Endothelial cell of umbilical vein (primary cell): ENCODE measurements at regions not wholly inside any gene's neighbourhood (a gene's known extent, or its start where the extent isn't known, plus 50 kb on each side); places are given as distances from the start of the nearest gene placed in this dataset.

ENCODE experiments used
- BruUV-seq: library from RNA; stranded (reverse); fragments of 400-500 nt; replicated peaks from 2 replicates; lab custom pipeline; 2021; lab: Mats Ljungman, UMichigan
- CTCF ChIA-PET: fragments of 300-600, 350-600 bp; sonication (Branson Sonifier 250); formaldehyde crosslinking; loops from one replicate; lab custom pipeline; 2021; ENCODE audit warnings: antibody characterized with exemption, inconsistent platforms; lab: Charles Lee
- POLR2A ChIA-PET: fragments of 300-600, 350-600 bp; sonication (Branson Sonifier 250); formaldehyde crosslinking; loops from one replicate; lab custom pipeline; 2021; ENCODE audit warnings: antibody characterized with exemption, inconsistent platforms; lab: Charles Lee
- DNase-seq: peaks from one replicate; pipeline ENCODE4 v3.0.0-alpha.2; 2011; ENCODE audit warnings: low read depth, low spot score
- FAIRE-seq: peaks from 2 replicates; lab custom pipeline; 2011; peaks lifted over from hg19 to GRCh38; lab: Jason Lieb, UNC
- H2AFZ ChIP-seq: 2 replicates; pipeline ENCODE4 v1.6.0; 2012; ENCODE audit warnings: low read depth, low read length, control low read depth, inconsistent platforms
- H3K27ac ChIP-seq: 2 replicates; pipeline ENCODE4 v1.5.1; 2011; ENCODE audit warnings: low read depth, mild to moderate bottlenecking, control low read depth, low read length, moderate library complexity; ENCODE audit not compliant: insufficient read depth
- H3K27me3 ChIP-seq, 2 experiments: 2 replicates each; pipeline versions ENCODE4 v1.6.0 to v1.6.1; 2011; ENCODE audit warnings: low read length in 2 of 2, mixed read lengths in 1 of 2; ENCODE audit not compliant: control insufficient read depth in 2 of 2, insufficient read depth in 2 of 2
- H3K36me3 ChIP-seq, 2 experiments: 2 replicates in 1 of 2; 3 replicates in 1 of 2; pipeline ENCODE4 v1.5.1; 2011; ENCODE audit warnings: low read length in 2 of 2, mild to moderate bottlenecking in 1 of 2, moderate library complexity in 1 of 2; ENCODE audit not compliant: control insufficient read depth in 2 of 2, insufficient read depth in 2 of 2; ENCODE audit errors: extremely low read depth in 1 of 2
- H3K4me1 ChIP-seq: 3 replicates; pipeline ENCODE4 v1.5.1; 2011; ENCODE audit warnings: mild to moderate bottlenecking, low read length; ENCODE audit not compliant: control insufficient read depth, insufficient read depth; ENCODE audit errors: extremely low read depth
- H3K4me2 ChIP-seq: 2 replicates; pipeline ENCODE4 v1.6.1; 2011; ENCODE audit warnings: low read length, control low read depth, mixed read lengths; ENCODE audit not compliant: insufficient read depth
- H3K4me3 ChIP-seq, 3 experiments: fragments of 200-600 bp in 1 of 3; sonication (generic), shearing (Covaris generic) in 1 of 3; replicated peaks in 1 of 3; 2 replicates each; pipeline ENCODE4 v1.5.1; 2011 to 2016; ENCODE audit warnings: control low read depth in 3 of 3, low read length in 3 of 3, mild to moderate bottlenecking in 2 of 3, inconsistent platforms in 1 of 3, low read depth in 1 of 3, moderate library complexity in 1 of 3; ENCODE audit not compliant: insufficient read depth in 1 of 3
- H3K79me2 ChIP-seq: 2 replicates; pipeline ENCODE4 v1.6.0; 2012; ENCODE audit warnings: low read length, inconsistent platforms; ENCODE audit not compliant: control insufficient read depth, insufficient read depth
- H3K9ac ChIP-seq: replicated peaks from 2 replicates; pipeline ENCODE3; 2011; ENCODE audit warnings: low read length, control low read depth; ENCODE audit not compliant: insufficient read depth; ENCODE audit errors: extremely low read depth
- H3K9me1 ChIP-seq: replicated peaks from 3 replicates; pipeline ENCODE4 v1.6.0; 2011; ENCODE audit warnings: mild to moderate bottlenecking, low read length; ENCODE audit not compliant: control insufficient read depth, insufficient read depth; ENCODE audit errors: extremely low read depth
- H3K9me3 ChIP-seq: replicated peaks from 2 replicates; pipeline ENCODE4 v1.5.1; 2012; ENCODE audit warnings: low read length, inconsistent platforms; ENCODE audit not compliant: control insufficient read depth, insufficient read depth
- H4K20me1 ChIP-seq: replicated peaks from 2 replicates; pipeline ENCODE3; 2011; ENCODE audit warnings: mild to moderate bottlenecking, low read length; ENCODE audit not compliant: control insufficient read depth, insufficient read depth; ENCODE audit errors: extremely low read depth
- CTCF ChIP-seq, 2 donors: IDR thresholded peaks; 1 replicate in 1 of 2; 2 replicates in 1 of 2; pipeline ENCODE4 v1.5.1; 2011; ENCODE audit warnings: low read length in 2 of 2, mild to moderate bottlenecking in 2 of 2, moderate library complexity in 2 of 2, control low read depth in 1 of 2, inconsistent platforms in 1 of 2, low read depth in 1 of 2; ENCODE audit not compliant: insufficient read depth in 1 of 2; ENCODE audit errors: extremely low read depth in 1 of 2
- EZH2 ChIP-seq: IDR thresholded peaks from 2 replicates; pipeline ENCODE4 v1.6.1; 2012; ENCODE audit warnings: borderline replicate concordance, low read depth, mild to moderate bottlenecking, moderate library complexity, low read length, inconsistent platforms; ENCODE audit not compliant: severe bottlenecking
- FOS ChIP-seq: IDR thresholded peaks from 2 replicates; pipeline ENCODE4 v1.6.1; 2011; ENCODE audit warnings: mild to moderate bottlenecking, low read length, moderate library complexity, borderline replicate concordance; ENCODE audit not compliant: insufficient read depth
- GATA2 ChIP-seq: IDR thresholded peaks from 2 replicates; pipeline ENCODE4 v1.7.0; 2011; ENCODE audit warnings: low read depth, mild to moderate bottlenecking, moderate library complexity, mixed read lengths, low read length; ENCODE audit not compliant: insufficient read length, insufficient read depth
- JUN ChIP-seq: IDR thresholded peaks from 2 replicates; pipeline ENCODE4 v1.6.1; 2011; ENCODE audit warnings: borderline replicate concordance, low read depth; ENCODE audit not compliant: insufficient read length, insufficient read depth
- MAX ChIP-seq: IDR thresholded peaks from 2 replicates; pipeline ENCODE4 v1.6.1; 2011; ENCODE audit not compliant: insufficient read depth, insufficient read length
- MYC ChIP-seq: IDR thresholded peaks from one replicate; pipeline ENCODE4 v1.6.1; 2011; ENCODE audit warnings: mild to moderate bottlenecking, low read depth, low read length
- POLR2A ChIP-seq: IDR thresholded peaks from 2 replicates; pipeline ENCODE4 v1.6.1; 2012; ENCODE audit warnings: low read depth, mild to moderate bottlenecking, control low read depth, low read length
- POLR2AphosphoS5 ChIP-seq: IDR thresholded peaks from 2 replicates; pipeline ENCODE4 v1.6.1; 2012; ENCODE audit warnings: low read depth, mild to moderate bottlenecking, control low read depth, low read length, moderate library complexity; ENCODE audit not compliant: insufficient read depth
- dilution Hi-C: fragments of 300-500 bp; cut with MboI; formaldehyde crosslinking; loops from one replicate; pipeline ENCODE4 v1.15.0; 2019; ENCODE audit warnings: low sequenced_read_pairs; ENCODE audit not compliant: extremely low pct_ligation_motif_present
- intact Hi-C: fragments of 100-400 bp; cut with micrococcal nuclease; formaldehyde crosslinking; loops from one replicate; pipeline ENCODE4 v1.10.0; 2022

GRCh38 chr2:219951099-219951498, 323.7 kb downstream of the SLC4A3 start:
- POLR2A ChIA-PET: no interaction called here
- no peaks in the 10 kb centered on the region for H3K27me3 ChIP-seq
- H3K9me1 ChIP-seq: no peaks in the 10 kb centered on the region
- H3K9me3 ChIP-seq: no peaks in the 10 kb centered on the region
- no peak overlapping the region for H3K4me2 ChIP-seq
- H3K36me3 ChIP-seq: no peaks in the 10 kb centered on the region
- no peak overlapping the region for H3K9ac ChIP-seq
- H3K4me3 ChIP-seq: no peak overlapping the region
- dilution Hi-C loops: no loop called here
- no peaks in the 10 kb centered on the region for H3K79me2 ChIP-seq
- intact Hi-C loops: no loop called here
- H3K27ac ChIP-seq: no peak overlapping the region
- CTCF ChIA-PET: no interaction called here
- FAIRE-seq (no peak), DNase-seq (no peak)
- H2AFZ ChIP-seq: no peak overlapping the region
- no peaks in the 10 kb centered on the region for H4K20me1 ChIP-seq
- no peak for TF ChIP-seq MYC
- no peak for TF ChIP-seq JUN
- TF ChIP-seq CTCF (IDR thresholded peaks at IDR 0.05; ENCODE audit: extremely low read depth in 1 of 2, insufficient read depth in 1 of 2, low read depth in 1 of 2, low read length in 2 of 2): no peak
- no peak for TF ChIP-seq MAX
- no peak for TF ChIP-seq POLR2A
- no peak for TF ChIP-seq FOS
- no peak for TF ChIP-seq EZH2
- TF ChIP-seq GATA2: no peak
- TF ChIP-seq POLR2AphosphoS5: no peak
- no TSS peak for BruUV-seq
- no peaks in the 10 kb centered on the region for H3K4me1 ChIP-seq
